A204.1 (cell line): ENCODE measurements at regions not wholly inside any gene's neighbourhood (a gene's known extent, or its start where the extent isn't known, plus 50 kb on each side); places are given as distances from the start of the nearest gene placed in this dataset.

Source experiments
- FAIRE-seq: peaks from 2 replicates; lab custom pipeline; 2012; peaks lifted over from hg19 to GRCh38; lab: Jason Lieb, UNC

GRCh38 chr2:6474161-6475140 lies 391.3 kb downstream of the CMPK2 start:
- FAIRE-seq: no peak

- no peak for FAIRE-seq
Measured at GRCh38 chr2:6475155-6475940, 390.4 kb downstream of the CMPK2 start.

- no peak for FAIRE-seq
Measured at GRCh38 chr2:6480514-6480913, 385.2 kb downstream of the CMPK2 start.

GRCh38 chr2:6482256-6482655 lies 383.5 kb downstream of the CMPK2 start:
- no peak for FAIRE-seq

- FAIRE-seq: no peak
Measured at GRCh38 chr2:6487765-6488164, 377.9 kb downstream of the CMPK2 start.

- FAIRE-seq: no peak
Measured at GRCh38 chr2:6492573-6492972, 373.1 kb downstream of the CMPK2 start.

GRCh38 chr2:6493266-6493665 lies 372.4 kb downstream of the CMPK2 start:
- no peak for FAIRE-seq

- no peak for FAIRE-seq
Measured at GRCh38 chr2:6493669-6494068, 372.0 kb downstream of the CMPK2 start.

- no peak for FAIRE-seq
Measured at GRCh38 chr2:6495466-6495865, 370.2 kb downstream of the CMPK2 start.

GRCh38 chr2:6496376-6496775 lies 369.3 kb downstream of the CMPK2 start:
- no peak for FAIRE-seq

GRCh38 chr2:6497048-6497447 lies 368.7 kb downstream of the CMPK2 start:
- FAIRE-seq: no peak

GRCh38 chr2:6498841-6499240 lies 366.9 kb downstream of the CMPK2 start:
- FAIRE-seq: no peak

- FAIRE-seq: no peak
Measured at GRCh38 chr2:6499691-6500090, 366.0 kb downstream of the CMPK2 start.

GRCh38 chr2:6506361-6506794 lies 359.3 kb downstream of the CMPK2 start:
- no peak for FAIRE-seq

GRCh38 chr2:6506859-6507258 lies 358.8 kb downstream of the CMPK2 start:
- no peak for FAIRE-seq

GRCh38 chr2:6510532-6510931 lies 355.2 kb downstream of the CMPK2 start:
- FAIRE-seq: no peak

- FAIRE-seq: no peak
Measured at GRCh38 chr2:6512589-6512988, 353.1 kb downstream of the CMPK2 start.

GRCh38 chr2:6516674-6517073 lies 349.0 kb downstream of the CMPK2 start:
- no peak for FAIRE-seq

- no peak for FAIRE-seq
Measured at GRCh38 chr2:6518361-6518760, 347.3 kb downstream of the CMPK2 start.

GRCh38 chr2:6523476-6523875 lies 342.2 kb downstream of the CMPK2 start:
- no peak for FAIRE-seq

GRCh38 chr2:6524691-6525474 lies 340.8 kb downstream of the CMPK2 start:
- no peak for FAIRE-seq

GRCh38 chr2:6525475-6525964 lies 340.2 kb downstream of the CMPK2 start:
- no peak for FAIRE-seq
